Endothelial cell of umbilical vein (primary cell): ENCODE measurements at regions not wholly inside any gene's neighbourhood (a gene's known extent, or its start where the extent isn't known, plus 50 kb on each side); places are given as distances from the start of the nearest gene placed in this dataset.

Source experiments
- BruUV-seq: library from RNA; stranded (reverse); fragments of 400-500 nt; replicated peaks from 2 replicates; lab custom pipeline; 2021; lab: Mats Ljungman, UMichigan
- CTCF ChIA-PET: fragments of 300-600, 350-600 bp; sonication (Branson Sonifier 250); formaldehyde crosslinking; loops from one replicate; lab custom pipeline; 2021; ENCODE audit warnings: antibody characterized with exemption, inconsistent platforms; lab: Charles Lee
- POLR2A ChIA-PET: fragments of 300-600, 350-600 bp; sonication (Branson Sonifier 250); formaldehyde crosslinking; loops from one replicate; lab custom pipeline; 2021; ENCODE audit warnings: antibody characterized with exemption, inconsistent platforms; lab: Charles Lee
- DNase-seq: peaks from one replicate; pipeline ENCODE4 v3.0.0-alpha.2; 2011; ENCODE audit warnings: low read depth, low spot score
- FAIRE-seq: peaks from 2 replicates; lab custom pipeline; 2011; peaks lifted over from hg19 to GRCh38; lab: Jason Lieb, UNC
- H2AFZ ChIP-seq: 2 replicates; pipeline ENCODE4 v1.6.0; 2012; ENCODE audit warnings: low read depth, low read length, control low read depth, inconsistent platforms
- H3K27ac ChIP-seq: 2 replicates; pipeline ENCODE4 v1.5.1; 2011; ENCODE audit warnings: low read depth, mild to moderate bottlenecking, control low read depth, low read length, moderate library complexity; ENCODE audit not compliant: insufficient read depth
- H3K27me3 ChIP-seq, 2 experiments: 2 replicates each; pipeline versions ENCODE4 v1.6.0 to v1.6.1; 2011; ENCODE audit warnings: low read length in 2 of 2, mixed read lengths in 1 of 2; ENCODE audit not compliant: control insufficient read depth in 2 of 2, insufficient read depth in 2 of 2
- H3K36me3 ChIP-seq, 2 experiments: 2 replicates in 1 of 2; 3 replicates in 1 of 2; pipeline ENCODE4 v1.5.1; 2011; ENCODE audit warnings: low read length in 2 of 2, mild to moderate bottlenecking in 1 of 2, moderate library complexity in 1 of 2; ENCODE audit not compliant: control insufficient read depth in 2 of 2, insufficient read depth in 2 of 2; ENCODE audit errors: extremely low read depth in 1 of 2
- H3K4me1 ChIP-seq: 3 replicates; pipeline ENCODE4 v1.5.1; 2011; ENCODE audit warnings: mild to moderate bottlenecking, low read length; ENCODE audit not compliant: control insufficient read depth, insufficient read depth; ENCODE audit errors: extremely low read depth
- H3K4me2 ChIP-seq: 2 replicates; pipeline ENCODE4 v1.6.1; 2011; ENCODE audit warnings: low read length, control low read depth, mixed read lengths; ENCODE audit not compliant: insufficient read depth
- H3K4me3 ChIP-seq, 3 experiments: fragments of 200-600 bp in 1 of 3; sonication (generic), shearing (Covaris generic) in 1 of 3; replicated peaks in 1 of 3; 2 replicates each; pipeline ENCODE4 v1.5.1; 2011 to 2016; ENCODE audit warnings: control low read depth in 3 of 3, low read length in 3 of 3, mild to moderate bottlenecking in 2 of 3, inconsistent platforms in 1 of 3, low read depth in 1 of 3, moderate library complexity in 1 of 3; ENCODE audit not compliant: insufficient read depth in 1 of 3
- H3K79me2 ChIP-seq: 2 replicates; pipeline ENCODE4 v1.6.0; 2012; ENCODE audit warnings: low read length, inconsistent platforms; ENCODE audit not compliant: control insufficient read depth, insufficient read depth
- H3K9ac ChIP-seq: replicated peaks from 2 replicates; pipeline ENCODE3; 2011; ENCODE audit warnings: low read length, control low read depth; ENCODE audit not compliant: insufficient read depth; ENCODE audit errors: extremely low read depth
- H3K9me1 ChIP-seq: replicated peaks from 3 replicates; pipeline ENCODE4 v1.6.0; 2011; ENCODE audit warnings: mild to moderate bottlenecking, low read length; ENCODE audit not compliant: control insufficient read depth, insufficient read depth; ENCODE audit errors: extremely low read depth
- H3K9me3 ChIP-seq: replicated peaks from 2 replicates; pipeline ENCODE4 v1.5.1; 2012; ENCODE audit warnings: low read length, inconsistent platforms; ENCODE audit not compliant: control insufficient read depth, insufficient read depth
- H4K20me1 ChIP-seq: replicated peaks from 2 replicates; pipeline ENCODE3; 2011; ENCODE audit warnings: mild to moderate bottlenecking, low read length; ENCODE audit not compliant: control insufficient read depth, insufficient read depth; ENCODE audit errors: extremely low read depth
- EZH2 ChIP-seq: IDR thresholded peaks from 2 replicates; pipeline ENCODE4 v1.6.1; 2012; ENCODE audit warnings: borderline replicate concordance, low read depth, mild to moderate bottlenecking, moderate library complexity, low read length, inconsistent platforms; ENCODE audit not compliant: severe bottlenecking
- FOS ChIP-seq: IDR thresholded peaks from 2 replicates; pipeline ENCODE4 v1.6.1; 2011; ENCODE audit warnings: mild to moderate bottlenecking, low read length, moderate library complexity, borderline replicate concordance; ENCODE audit not compliant: insufficient read depth
- JUN ChIP-seq: IDR thresholded peaks from 2 replicates; pipeline ENCODE4 v1.6.1; 2011; ENCODE audit warnings: borderline replicate concordance, low read depth; ENCODE audit not compliant: insufficient read length, insufficient read depth
- POLR2AphosphoS5 ChIP-seq: IDR thresholded peaks from 2 replicates; pipeline ENCODE4 v1.6.1; 2012; ENCODE audit warnings: low read depth, mild to moderate bottlenecking, control low read depth, low read length, moderate library complexity; ENCODE audit not compliant: insufficient read depth
- dilution Hi-C: fragments of 300-500 bp; cut with MboI; formaldehyde crosslinking; loops from one replicate; pipeline ENCODE4 v1.15.0; 2019; ENCODE audit warnings: low sequenced_read_pairs; ENCODE audit not compliant: extremely low pct_ligation_motif_present
- intact Hi-C: fragments of 100-400 bp; cut with micrococcal nuclease; formaldehyde crosslinking; loops from one replicate; pipeline ENCODE4 v1.10.0; 2022
- TF ChIP-seq, protein P1 (sequence below), 2 donors: IDR thresholded peaks; 1 replicate in 1 of 2; 2 replicates in 1 of 2; pipeline ENCODE4 v1.5.1; 2011; ENCODE audit warnings: low read length in 2 of 2, mild to moderate bottlenecking in 2 of 2, moderate library complexity in 2 of 2, control low read depth in 1 of 2, inconsistent platforms in 1 of 2, low read depth in 1 of 2; ENCODE audit not compliant: insufficient read depth in 1 of 2; ENCODE audit errors: extremely low read depth in 1 of 2
- TF ChIP-seq, protein P2 (sequence below): IDR thresholded peaks from 2 replicates; pipeline ENCODE4 v1.6.1; 2011; ENCODE audit not compliant: insufficient read depth, insufficient read length

DNA sequence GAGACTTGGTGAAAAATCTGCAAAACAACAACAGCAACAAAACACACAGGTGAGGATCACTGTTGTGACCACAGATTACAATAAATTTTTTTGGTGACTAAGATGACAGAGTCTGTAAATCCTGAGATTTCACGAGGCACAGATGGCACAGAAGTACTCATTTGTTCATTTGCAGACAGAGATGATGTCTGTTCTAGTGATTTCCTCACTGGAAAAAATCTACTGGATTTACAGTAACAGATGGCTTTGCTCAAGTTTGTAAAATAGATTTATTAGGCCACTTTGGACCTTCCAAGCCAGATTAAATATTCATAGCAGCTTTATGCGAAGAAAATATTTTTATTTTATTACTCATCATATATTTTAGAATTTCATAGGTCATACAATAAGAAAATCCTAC is 113.5 kb upstream of the IL6 start:
- H3K9me1 ChIP-seq: no peaks in the 10 kb centered on the region
- H2AFZ ChIP-seq: no peak overlapping the region
- FAIRE-seq (no peak), DNase-seq (no peak)
- H3K27ac ChIP-seq: no peak overlapping the region
- no peak overlapping the region for H3K4me2 ChIP-seq
- peaks cover 16% of the 10 kb centered on the region for H3K4me1 ChIP-seq
- H3K27me3 ChIP-seq: no peaks in the 10 kb centered on the region
- no peaks in the 10 kb centered on the region for H4K20me1 ChIP-seq
- no TSS peak for BruUV-seq
- H3K4me3 ChIP-seq: no peak overlapping the region
- H3K79me2 ChIP-seq: no peaks in the 10 kb centered on the region
- no peaks in the 10 kb centered on the region for H3K36me3 ChIP-seq
- TF ChIP-seq, protein P1, sequence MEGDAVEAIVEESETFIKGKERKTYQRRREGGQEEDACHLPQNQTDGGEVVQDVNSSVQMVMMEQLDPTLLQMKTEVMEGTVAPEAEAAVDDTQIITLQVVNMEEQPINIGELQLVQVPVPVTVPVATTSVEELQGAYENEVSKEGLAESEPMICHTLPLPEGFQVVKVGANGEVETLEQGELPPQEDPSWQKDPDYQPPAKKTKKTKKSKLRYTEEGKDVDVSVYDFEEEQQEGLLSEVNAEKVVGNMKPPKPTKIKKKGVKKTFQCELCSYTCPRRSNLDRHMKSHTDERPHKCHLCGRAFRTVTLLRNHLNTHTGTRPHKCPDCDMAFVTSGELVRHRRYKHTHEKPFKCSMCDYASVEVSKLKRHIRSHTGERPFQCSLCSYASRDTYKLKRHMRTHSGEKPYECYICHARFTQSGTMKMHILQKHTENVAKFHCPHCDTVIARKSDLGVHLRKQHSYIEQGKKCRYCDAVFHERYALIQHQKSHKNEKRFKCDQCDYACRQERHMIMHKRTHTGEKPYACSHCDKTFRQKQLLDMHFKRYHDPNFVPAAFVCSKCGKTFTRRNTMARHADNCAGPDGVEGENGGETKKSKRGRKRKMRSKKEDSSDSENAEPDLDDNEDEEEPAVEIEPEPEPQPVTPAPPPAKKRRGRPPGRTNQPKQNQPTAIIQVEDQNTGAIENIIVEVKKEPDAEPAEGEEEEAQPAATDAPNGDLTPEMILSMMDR (IDR thresholded peaks at IDR 0.05; ENCODE audit: extremely low read depth in 1 of 2, insufficient read depth in 1 of 2, low read depth in 1 of 2, low read length in 2 of 2): no peak
- TF ChIP-seq JUN (no peak), FOS (no peak), EZH2 (no peak), POLR2AphosphoS5 (no peak)
- TF ChIP-seq, protein P2, sequence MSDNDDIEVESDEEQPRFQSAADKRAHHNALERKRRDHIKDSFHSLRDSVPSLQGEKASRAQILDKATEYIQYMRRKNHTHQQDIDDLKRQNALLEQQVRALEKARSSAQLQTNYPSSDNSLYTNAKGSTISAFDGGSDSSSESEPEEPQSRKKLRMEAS: no peak
- intact Hi-C loops (no loop called here), dilution Hi-C loops (no loop called here)
- CTCF ChIA-PET: interaction anchor here (0.5 to 1.7 kb wide), 3 partner anchors 9 to 186 kb away, joined by 3 to 6 read pairs (median 4); no protein-coding TSS in a partner anchor
- POLR2A ChIA-PET: no interaction called here
- no peaks in the 10 kb centered on the region for H3K9me3 ChIP-seq
- no peak overlapping the region for H3K9ac ChIP-seq
